ENCODE measurements at regions not wholly inside any gene's neighbourhood (a gene's known extent, or its start where the extent isn't known, plus 50 kb on each side); places are given as distances from the start of the nearest gene placed in this dataset.
A peak's percentile ranks its signal among the peaks of the same experiment; 100 is the strongest.

- H3K36me3 Mint-ChIP-seq = no peaks in the 10 kb centered on the region
- peaks cover 0 to 19% (median 4%) of the 10 kb centered on the region in 3 donors for H3K27me3 Mint-ChIP-seq
- H3K27ac Mint-ChIP-seq = no peak overlapping the region
- no peak for ATAC-seq (ENCODE audit: low read depth in 2 of 2)
- no peak for DNase-seq
- no peaks in the 10 kb centered on the region for H3K9me3 Mint-ChIP-seq
- peaks cover 23 to 35% (median 27%) of the 10 kb centered on the region in 3 donors for H3K4me1 Mint-ChIP-seq
- H3K4me3 Mint-ChIP-seq = no peak overlapping the region
Measured at GRCh38 chr1:110779636-110780035, 93.3 kb upstream of the CD53 start.

GRCh38 chr1:110778821-110779220, 94.1 kb upstream of the CD53 start:
- Mint-ChIP-seq H3K9me3 (no peaks in the 10 kb centered on the region), H3K4me1 (peaks cover 17 to 27% (median 19%) of the 10 kb centered on the region in 3 donors), H3K27me3 (peaks cover 0 to 19% (median 4%) of the 10 kb centered on the region in 3 donors), H3K36me3 (no peaks in the 10 kb centered on the region), H3K4me3 (no peak overlapping the region), H3K27ac (peak overlapping the region in 2 of 6 donors; percentile 1 to 78)
- ATAC-seq (ENCODE audit: low read depth in 2 of 2) (no peak), DNase-seq (no peak)

DNA sequence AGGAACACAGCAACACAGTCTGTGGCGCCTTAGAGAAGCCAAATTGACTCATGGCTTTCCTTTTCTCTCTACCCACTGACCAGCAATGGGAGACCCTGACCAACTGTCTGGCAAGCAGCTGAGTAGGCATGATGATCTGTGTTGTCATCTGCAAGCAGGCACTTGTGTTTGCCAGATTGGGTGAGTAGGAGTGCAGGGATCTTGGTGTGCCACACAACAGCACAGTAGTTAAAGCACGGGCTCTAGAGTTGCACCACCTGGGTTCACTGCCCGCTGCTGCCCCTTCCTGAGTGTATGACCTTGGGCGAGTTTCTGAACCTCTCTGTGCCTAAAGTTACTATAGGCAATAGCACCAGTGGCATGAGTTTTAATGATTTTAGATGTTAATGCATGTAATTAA, 95.7 kb upstream of the CD53 start:
- H3K27me3 Mint-ChIP-seq = peaks cover 0 to 19% (median 10%) of the 10 kb centered on the region in 3 donors
- ATAC-seq (ENCODE audit: low read depth in 2 of 2) = no peak
- H3K36me3 Mint-ChIP-seq = no peaks in the 10 kb centered on the region
- no peaks in the 10 kb centered on the region for H3K9me3 Mint-ChIP-seq
- no peak for DNase-seq
- peaks cover 12 to 16% (median 15%) of the 10 kb centered on the region in 3 donors for H3K4me1 Mint-ChIP-seq
- H3K4me3 Mint-ChIP-seq = no peak overlapping the region
- no peak overlapping the region for H3K27ac Mint-ChIP-seq

GRCh38 chr1:110774398-110774797, 98.5 kb upstream of the CD53 start:
- H3K4me3 Mint-ChIP-seq = no peak overlapping the region
- H3K36me3 Mint-ChIP-seq = no peaks in the 10 kb centered on the region
- H3K27me3 Mint-ChIP-seq = peaks cover 0 to 19% (median 10%) of the 10 kb centered on the region in 3 donors
- no peak overlapping the region for H3K27ac Mint-ChIP-seq
- no peak for ATAC-seq (ENCODE audit: low read depth in 2 of 2)
- no peaks in the 10 kb centered on the region for H3K9me3 Mint-ChIP-seq
- peaks cover 6 to 8% (median 7%) of the 10 kb centered on the region in 3 donors for H3K4me1 Mint-ChIP-seq
- no peak for DNase-seq

GRCh38 chr1:110773813-110774212, 99.1 kb upstream of the KCNA3 start:
- H3K36me3 Mint-ChIP-seq = no peaks in the 10 kb centered on the region
- peaks cover 6 to 8% (median 7%) of the 10 kb centered on the region in 3 donors for H3K4me1 Mint-ChIP-seq
- ATAC-seq (ENCODE audit: low read depth in 2 of 2) = no peak
- H3K9me3 Mint-ChIP-seq = no peaks in the 10 kb centered on the region
- H3K27me3 Mint-ChIP-seq = peaks cover 0 to 18% (median 6%) of the 10 kb centered on the region in 3 donors
- H3K4me3 Mint-ChIP-seq = no peak overlapping the region
- peak overlapping the region in 1 of 6 donors; percentile 4 for H3K27ac Mint-ChIP-seq
- no peak for DNase-seq

DNA sequence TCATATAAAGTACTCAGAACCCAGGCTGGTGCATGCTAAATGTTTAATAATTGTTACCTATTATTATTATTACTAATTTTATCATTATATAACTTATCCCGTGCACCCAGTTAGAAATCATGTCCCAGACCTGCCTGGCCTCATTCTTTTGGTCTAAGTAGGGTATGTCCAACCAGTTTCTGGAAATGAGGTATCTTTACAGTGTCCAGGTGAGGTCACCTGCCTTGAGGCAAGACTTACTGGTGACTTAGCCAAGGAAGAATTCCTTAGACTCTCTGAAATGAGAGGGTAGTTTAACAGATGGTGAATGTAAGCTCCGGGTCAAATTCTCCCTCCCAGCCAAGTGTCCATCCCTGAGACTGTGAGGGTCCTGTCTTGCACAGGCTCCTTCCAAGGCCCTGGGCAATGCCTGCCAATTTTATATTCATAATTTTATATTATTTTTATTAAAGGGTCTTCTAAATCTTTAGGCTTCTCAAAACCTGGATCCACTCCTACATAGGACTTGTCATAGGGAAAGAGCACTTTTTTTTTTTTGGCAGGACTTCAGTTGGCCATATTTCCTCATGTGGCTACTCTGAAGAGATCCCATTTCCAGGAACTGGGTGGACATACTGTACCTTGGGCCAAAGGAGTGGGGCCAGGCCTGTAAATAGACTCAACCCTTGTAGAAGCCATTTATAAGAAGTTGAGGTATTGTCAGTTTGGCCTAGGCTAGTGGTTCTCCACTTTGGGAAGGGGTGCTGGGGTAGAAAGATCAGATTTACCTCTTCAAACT, 96.7 kb upstream of the KCNA3 start:
- Mint-ChIP-seq H3K4me3 (no peak overlapping the region), H3K27ac (no peak overlapping the region), H3K9me3 (no peaks in the 10 kb centered on the region), H3K4me1 (peaks cover 6 to 8% (median 7%) of the 10 kb centered on the region in 3 donors), H3K27me3 (peaks cover 0 to 33% (median 20%) of the 10 kb centered on the region in 3 donors), H3K36me3 (no peaks in the 10 kb centered on the region)
- DNase-seq (no peak), ATAC-seq (ENCODE audit: low read depth in 2 of 2) (no peak)

GRCh38 chr1:110770832-110771231, 96.1 kb upstream of the KCNA3 start:
- no peak for DNase-seq
- no peaks in the 10 kb centered on the region for H3K9me3 Mint-ChIP-seq
- H3K4me3 Mint-ChIP-seq = no peak overlapping the region
- peaks cover 10 to 11% (median 10%) of the 10 kb centered on the region in 3 donors for H3K4me1 Mint-ChIP-seq
- H3K36me3 Mint-ChIP-seq = no peaks in the 10 kb centered on the region
- no peak for ATAC-seq (ENCODE audit: low read depth in 2 of 2)
- peaks cover 3 to 27% (median 20%) of the 10 kb centered on the region in 3 donors for H3K27me3 Mint-ChIP-seq
- no peak overlapping the region for H3K27ac Mint-ChIP-seq

- no peak for ATAC-seq (ENCODE audit: low read depth in 2 of 2)
- Mint-ChIP-seq H3K27me3 (peaks cover 3 to 25% (median 18%) of the 10 kb centered on the region in 3 donors), H3K9me3 (no peaks in the 10 kb centered on the region)
Measured at GRCh38 chr1:110768605-110769004, 93.9 kb upstream of the KCNA3 start.

GRCh38 chr1:110766336-110766647, 91.6 kb upstream of the KCNA3 start:
- H3K4me3 Mint-ChIP-seq = no peak overlapping the region
- peaks cover 5 to 9% (median 8%) of the 10 kb centered on the region in 3 donors for H3K4me1 Mint-ChIP-seq
- peaks cover 4 to 34% (median 20%) of the 10 kb centered on the region in 3 donors for H3K27me3 Mint-ChIP-seq
- H3K36me3 Mint-ChIP-seq = no peaks in the 10 kb centered on the region
- no peak overlapping the region for H3K27ac Mint-ChIP-seq
- DNase-seq (no peak), ATAC-seq (ENCODE audit: low read depth in 2 of 2) (no peak)
- H3K9me3 Mint-ChIP-seq = no peaks in the 10 kb centered on the region

More at GRCh38 chr1:110768605-110769004, 93.9 kb upstream of the KCNA3 start:
- Mint-ChIP-seq H3K36me3 (no peaks in the 10 kb centered on the region), H3K4me1 (peaks cover 13 to 15% (median 14%) of the 10 kb centered on the region in 3 donors), H3K27ac (no peak overlapping the region), H3K4me3 (no peak overlapping the region)
- no peak for DNase-seq

DNA sequence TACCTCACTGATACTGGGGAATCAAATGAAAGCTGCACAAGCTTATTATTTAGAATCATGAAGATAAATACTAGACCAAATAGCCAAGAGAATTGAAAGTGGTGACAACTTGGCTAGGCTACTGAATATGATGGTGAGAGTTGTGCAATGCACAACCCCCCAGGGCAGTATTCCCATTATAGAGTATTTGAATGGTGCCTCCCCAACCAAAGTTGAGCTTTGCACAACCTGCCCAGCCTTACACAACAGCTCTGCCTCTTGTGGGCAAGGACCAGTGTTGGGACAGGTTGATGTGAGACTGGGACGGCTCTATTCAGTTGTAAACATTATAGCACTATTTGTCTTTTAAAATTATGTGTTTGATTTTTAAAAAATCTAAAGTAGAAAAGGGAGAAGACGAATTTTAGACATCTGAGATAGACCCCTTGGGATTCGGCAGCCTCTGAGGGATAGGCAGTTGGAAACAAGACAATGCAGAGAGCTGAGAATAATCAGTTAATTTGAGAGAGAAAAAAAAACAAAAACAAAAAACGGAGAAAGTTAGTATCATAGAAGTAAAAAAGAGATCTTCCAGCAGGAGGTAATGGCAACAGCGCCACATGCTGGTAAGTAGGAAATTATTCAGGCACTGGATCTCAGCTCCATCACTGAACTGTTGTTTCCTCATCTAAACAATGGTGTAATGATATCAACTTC, 91.0 kb upstream of the KCNA3 start:
- peak; percentile 43 to 85 for ATAC-seq (ENCODE audit: low read depth in 2 of 2)
- Mint-ChIP-seq H3K36me3 (no peaks in the 10 kb centered on the region), H3K27me3 (peaks cover 9 to 39% (median 25%) of the 10 kb centered on the region in 3 donors), H3K4me1 (peaks cover 5 to 9% (median 8%) of the 10 kb centered on the region in 3 donors), H3K27ac (peak overlapping the region in 1 of 6 donors; percentile 62), H3K4me3 (peak overlapping the region in 1 of 8 donors; percentile 13), H3K9me3 (no peaks in the 10 kb centered on the region)
- peak; percentile 44 for DNase-seq

DNA sequence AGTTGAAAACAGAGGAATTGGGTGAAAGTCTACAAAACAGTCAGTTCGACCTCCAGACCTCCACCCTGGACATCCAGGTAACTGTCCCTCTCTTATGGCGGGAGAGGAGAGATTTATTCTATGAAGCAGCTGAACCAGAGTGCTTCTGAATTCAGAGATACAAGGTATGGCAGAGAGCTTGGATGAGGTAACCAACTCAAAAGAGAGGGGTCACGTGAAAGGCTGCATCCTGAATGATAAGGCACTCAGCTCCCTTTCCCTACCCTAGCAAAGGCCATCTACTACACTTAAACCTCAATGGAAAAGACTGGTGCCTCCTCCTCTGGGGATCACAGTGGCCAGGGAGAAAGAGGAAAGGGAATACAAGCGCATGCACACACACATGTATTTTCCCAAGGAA, 88.4 kb upstream of the KCNA3 start:
- Mint-ChIP-seq H3K4me3 (no peak overlapping the region), H3K27ac (no peak overlapping the region), H3K9me3 (no peaks in the 10 kb centered on the region), H3K36me3 (no peaks in the 10 kb centered on the region), H3K4me1 (peaks cover 5 to 9% (median 8%) of the 10 kb centered on the region in 3 donors), H3K27me3 (peaks cover 14 to 34% (median 31%) of the 10 kb centered on the region in 3 donors)
- DNase-seq (no peak), ATAC-seq (ENCODE audit: low read depth in 2 of 2) (no peak)

- peaks cover 0 to 2% (median under 1%) of the 10 kb centered on the region in 3 donors for H3K4me1 Mint-ChIP-seq
- peaks cover 14 to 36% (median 36%) of the 10 kb centered on the region in 3 donors for H3K27me3 Mint-ChIP-seq
- H3K27ac Mint-ChIP-seq = no peak overlapping the region
- no peak overlapping the region for H3K4me3 Mint-ChIP-seq
- ATAC-seq (ENCODE audit: low read depth in 2 of 2) (no peak), DNase-seq (no peak)
- H3K36me3 Mint-ChIP-seq = no peaks in the 10 kb centered on the region
- no peaks in the 10 kb centered on the region for H3K9me3 Mint-ChIP-seq
Measured at GRCh38 chr1:110760321-110760720, 85.6 kb upstream of the KCNA3 start.

DNA sequence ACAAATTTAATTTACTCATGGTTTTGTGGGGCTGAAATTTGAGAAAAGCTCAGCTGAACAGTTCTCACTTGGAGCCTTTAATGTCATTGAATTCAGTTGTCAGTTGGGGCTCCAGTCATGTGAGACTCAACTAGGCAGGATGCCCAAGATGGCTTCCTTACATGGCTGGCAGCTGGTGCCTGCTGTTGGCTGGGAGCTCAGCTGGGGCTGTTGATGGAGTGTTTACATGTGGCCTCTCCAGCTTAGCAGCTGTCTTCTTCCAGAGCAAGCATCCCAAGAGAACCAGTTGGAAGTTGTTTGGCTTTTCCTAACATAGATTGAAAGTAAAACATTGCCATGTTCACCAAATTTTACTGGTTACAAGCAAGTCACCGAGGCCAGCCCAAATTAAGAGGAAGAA, 81.8 kb upstream of the KCNA3 start:
- Mint-ChIP-seq H3K4me1 (no peaks in the 10 kb centered on the region), H3K9me3 (no peaks in the 10 kb centered on the region), H3K4me3 (no peak overlapping the region), H3K36me3 (no peaks in the 10 kb centered on the region), H3K27ac (no peak overlapping the region), H3K27me3 (peaks cover 28 to 54% (median 45%) of the 10 kb centered on the region in 3 donors)
- no peak for DNase-seq
- no peak for ATAC-seq (ENCODE audit: low read depth in 2 of 2)
